ENCODE measurements at regions not wholly inside any gene's neighbourhood (a gene's known extent, or its start where the extent isn't known, plus 50 kb on each side); places are given as distances from the start of the nearest gene placed in this dataset.

GRCh38 chr1:22321917-22322316, 129.7 kb upstream of the ZBTB40 start:
- TF ChIP-seq YY1 (IDR thresholded peaks at IDR 0.05; ENCODE audit: low read depth, low read length) (peak; percentile 69; the same call in 1 of the 2 replicates), CBX5 (IDR thresholded peaks at IDR 0.05; ENCODE audit: low read depth, low read length) (no peak), RXRA (IDR thresholded peaks at IDR 0.05; ENCODE audit: insufficient read depth, low read depth, low read length) (no peak), GTF2F1 (IDR thresholded peaks at IDR 0.05; ENCODE audit: borderline replicate concordance, low read depth, low read length) (no peak), CTCF (IDR thresholded peaks at IDR 0.05; ENCODE audit: control extremely low read depth in 1 of 3, insufficient read depth in 1 of 3, low read depth in 1 of 3, low read length in 3 of 3) (no peak), ASH2L (IDR thresholded peaks at IDR 0.05; ENCODE audit: low read length) (no peak), KDM5A (IDR thresholded peaks at IDR 0.05; ENCODE audit: low read length) (no peak), BACH1 (IDR thresholded peaks at IDR 0.05; ENCODE audit: low read length) (no peak), ATF3 (IDR thresholded peaks at IDR 0.05; ENCODE audit: insufficient read depth, low read depth, low read length) (no peak), EZH2 (IDR thresholded peaks at IDR 0.05; ENCODE audit: low read depth, low read length, severe bottlenecking) (no peak)

All from H1 (cell line).